ENCODE measurements at regions not wholly inside any gene's neighbourhood (a gene's known extent, or its start where the extent isn't known, plus 50 kb on each side); places are given as distances from the start of the nearest gene placed in this dataset.
A peak's percentile ranks its signal among the peaks of the same experiment; 100 is the strongest.

DNA sequence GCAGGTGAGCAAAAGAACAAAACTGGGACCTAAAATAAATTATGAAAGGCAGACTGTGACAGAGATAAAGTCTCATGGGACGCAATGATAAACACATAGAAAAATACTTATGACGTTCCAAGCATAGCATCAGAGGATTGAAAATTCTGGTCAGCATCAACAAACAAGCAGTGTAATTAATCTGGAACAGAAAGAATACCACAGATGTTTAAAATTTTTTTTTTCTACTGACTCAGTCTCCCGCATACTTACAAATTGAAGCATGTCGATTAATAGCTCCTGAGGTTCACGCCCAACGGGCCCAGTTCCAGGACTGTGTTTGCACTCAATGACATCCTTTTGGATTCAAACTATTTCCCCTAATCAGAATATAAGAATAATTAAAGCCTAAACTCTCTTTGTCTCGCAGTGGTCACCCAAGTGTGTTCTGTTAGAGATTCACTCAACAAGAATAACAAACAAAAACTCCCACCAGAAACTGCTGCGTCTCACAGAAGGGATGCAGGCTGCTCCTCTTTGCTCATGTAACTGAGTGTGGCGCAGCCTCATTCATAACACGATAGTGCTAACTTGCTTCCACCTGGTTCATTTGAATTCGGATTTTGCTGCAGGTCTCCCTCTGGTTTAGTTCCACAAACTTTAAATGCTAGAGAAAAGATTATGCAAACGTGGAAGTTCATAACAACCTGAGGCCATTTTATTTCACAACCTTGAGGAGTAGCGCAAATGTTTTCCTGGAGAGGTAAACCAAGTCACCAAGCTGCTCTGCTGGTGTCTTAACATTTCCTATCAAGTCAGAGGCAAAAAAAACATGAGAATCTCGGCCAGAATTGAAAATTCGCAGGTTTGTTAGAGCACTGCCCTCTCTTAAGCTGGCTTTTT, 69.0 kb upstream of the CITED2 start:
- Mint-ChIP-seq H3K27ac (ENCODE audit: unreplicated experiment) (no peak overlapping the region), H3K9me3 (ENCODE audit: unreplicated experiment) (peaks cover 2% of the 10 kb centered on the region), H3K27me3 (ENCODE audit: low read depth, unreplicated experiment) (no peaks in the 10 kb centered on the region), H3K4me3 (ENCODE audit: unreplicated experiment) (no peak overlapping the region), H3K36me3 (ENCODE audit: low read depth, unreplicated experiment) (no peaks in the 10 kb centered on the region), H3K4me1 (ENCODE audit: low read depth, unreplicated experiment) (peaks cover 14% of the 10 kb centered on the region)
- Histone ChIP-seq H3K27ac (ENCODE audit: low read depth, low read length) (no peak overlapping the region), H2AFZ (ENCODE audit: low read depth, low read length) (no peak overlapping the region), H3K27me3 (ENCODE audit: insufficient read depth, low read length) (no peaks in the 10 kb centered on the region), H3K9me3 (ENCODE audit: insufficient read depth, low read depth, low read length) (no peaks in the 10 kb centered on the region), H3K4me1 (ENCODE audit: insufficient read depth, low read length) (peaks cover 4% of the 10 kb centered on the region), H3K36me3 (ENCODE audit: insufficient read depth, low read length) (no peaks in the 10 kb centered on the region), H3K9ac (ENCODE audit: low read length) (no peak overlapping the region), H3K4me3 (ENCODE audit: insufficient read depth, low read depth, low read length) (no peak overlapping the region), H3K4me2 (ENCODE audit: low read length) (peak overlapping the region; percentile 4), H4K20me1 (ENCODE audit: insufficient read depth, low read length) (no peaks in the 10 kb centered on the region), H3K79me2 (ENCODE audit: insufficient read depth, low read length) (no peaks in the 10 kb centered on the region)
- peak; percentile 43 for FAIRE-seq
- TF ChIP-seq EZH2 (IDR thresholded peaks at IDR 0.05; ENCODE audit: insufficient read depth, low read length) = no peak
- TF ChIP-seq, protein P1, sequence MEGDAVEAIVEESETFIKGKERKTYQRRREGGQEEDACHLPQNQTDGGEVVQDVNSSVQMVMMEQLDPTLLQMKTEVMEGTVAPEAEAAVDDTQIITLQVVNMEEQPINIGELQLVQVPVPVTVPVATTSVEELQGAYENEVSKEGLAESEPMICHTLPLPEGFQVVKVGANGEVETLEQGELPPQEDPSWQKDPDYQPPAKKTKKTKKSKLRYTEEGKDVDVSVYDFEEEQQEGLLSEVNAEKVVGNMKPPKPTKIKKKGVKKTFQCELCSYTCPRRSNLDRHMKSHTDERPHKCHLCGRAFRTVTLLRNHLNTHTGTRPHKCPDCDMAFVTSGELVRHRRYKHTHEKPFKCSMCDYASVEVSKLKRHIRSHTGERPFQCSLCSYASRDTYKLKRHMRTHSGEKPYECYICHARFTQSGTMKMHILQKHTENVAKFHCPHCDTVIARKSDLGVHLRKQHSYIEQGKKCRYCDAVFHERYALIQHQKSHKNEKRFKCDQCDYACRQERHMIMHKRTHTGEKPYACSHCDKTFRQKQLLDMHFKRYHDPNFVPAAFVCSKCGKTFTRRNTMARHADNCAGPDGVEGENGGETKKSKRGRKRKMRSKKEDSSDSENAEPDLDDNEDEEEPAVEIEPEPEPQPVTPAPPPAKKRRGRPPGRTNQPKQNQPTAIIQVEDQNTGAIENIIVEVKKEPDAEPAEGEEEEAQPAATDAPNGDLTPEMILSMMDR (IDR thresholded peaks at IDR 0.05; ENCODE audit: insufficient read depth, low read depth, low read length) = no peak
- DNase-seq (ENCODE audit: low read depth) = peak; percentile 74

DNA sequence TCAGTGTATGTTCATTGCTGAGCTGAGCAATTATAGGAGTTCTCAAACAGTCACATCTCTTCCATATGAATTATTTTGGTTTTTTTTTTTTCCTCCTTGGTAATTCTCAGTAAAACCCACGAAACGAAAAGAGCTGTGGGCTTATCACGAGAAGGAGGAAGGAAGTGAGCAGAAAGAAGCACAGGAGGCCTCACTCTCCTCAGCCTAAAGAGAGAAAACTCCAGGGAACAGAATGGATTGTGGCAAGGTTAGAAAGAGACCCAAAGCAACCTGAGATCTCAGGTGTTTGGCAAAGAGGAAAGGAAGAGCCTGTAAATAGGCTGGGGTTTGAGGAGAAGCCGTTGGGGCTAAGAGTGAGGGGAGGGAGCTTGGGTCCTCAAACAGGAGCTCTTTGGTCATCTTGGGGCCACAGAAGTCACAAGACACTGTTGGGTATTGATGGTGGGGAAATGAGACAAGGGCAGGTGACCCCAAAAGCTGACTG, 67.8 kb upstream of the CITED2 start:
- Histone ChIP-seq H3K4me3 (ENCODE audit: insufficient read depth, low read depth, low read length) (no peak overlapping the region), H3K27me3 (ENCODE audit: insufficient read depth, low read length) (no peaks in the 10 kb centered on the region), H3K27ac (ENCODE audit: low read depth, low read length) (no peak overlapping the region), H3K4me2 (ENCODE audit: low read length) (no peak overlapping the region), H3K9me3 (ENCODE audit: insufficient read depth, low read depth, low read length) (no peaks in the 10 kb centered on the region), H3K9ac (ENCODE audit: low read length) (no peak overlapping the region), H3K36me3 (ENCODE audit: insufficient read depth, low read length) (no peaks in the 10 kb centered on the region), H3K4me1 (ENCODE audit: insufficient read depth, low read length) (peaks cover 4% of the 10 kb centered on the region), H4K20me1 (ENCODE audit: insufficient read depth, low read length) (no peaks in the 10 kb centered on the region), H3K79me2 (ENCODE audit: insufficient read depth, low read length) (no peaks in the 10 kb centered on the region), H2AFZ (ENCODE audit: low read depth, low read length) (no peak overlapping the region)
- no peak for FAIRE-seq
- Mint-ChIP-seq H3K27ac (ENCODE audit: unreplicated experiment) (no peak overlapping the region), H3K9me3 (ENCODE audit: unreplicated experiment) (no peaks in the 10 kb centered on the region), H3K27me3 (ENCODE audit: low read depth, unreplicated experiment) (no peaks in the 10 kb centered on the region), H3K4me1 (ENCODE audit: low read depth, unreplicated experiment) (peaks cover 2% of the 10 kb centered on the region), H3K36me3 (ENCODE audit: low read depth, unreplicated experiment) (no peaks in the 10 kb centered on the region), H3K4me3 (ENCODE audit: unreplicated experiment) (no peak overlapping the region)
- TF ChIP-seq, protein P1 (IDR thresholded peaks at IDR 0.05; ENCODE audit: insufficient read depth, low read depth, low read length) = no peak
- no peak for TF ChIP-seq EZH2 (IDR thresholded peaks at IDR 0.05; ENCODE audit: insufficient read depth, low read length)
- no peak for DNase-seq (ENCODE audit: low read depth)

DNA sequence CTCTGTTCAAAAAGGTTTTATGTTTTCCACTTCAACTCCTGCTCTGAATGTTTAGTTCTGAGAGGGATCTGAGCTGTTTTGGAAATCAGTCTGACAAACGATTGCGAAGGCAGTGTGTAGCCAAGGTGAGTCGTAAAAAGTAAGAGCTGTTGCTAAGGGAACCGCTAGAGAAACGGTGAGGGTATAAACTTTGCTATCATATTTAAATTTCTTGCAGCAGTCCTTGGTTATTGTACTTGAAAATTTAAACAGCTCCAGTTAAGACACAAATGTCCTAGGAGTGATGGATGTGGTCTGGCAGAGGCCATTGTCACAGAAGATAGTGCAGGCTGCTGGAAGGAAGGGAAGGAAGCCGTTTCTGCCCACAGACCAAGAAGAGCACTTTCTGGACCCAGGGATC, 64.9 kb upstream of the CITED2 start:
- H3K27ac ChIP-seq (ENCODE audit: low read depth, low read length) = no peak overlapping the region
- peaks cover 2% of the 10 kb centered on the region for H3K27me3 Mint-ChIP-seq (ENCODE audit: low read depth, unreplicated experiment)
- no peaks in the 10 kb centered on the region for H3K27me3 ChIP-seq (ENCODE audit: insufficient read depth, low read length)
- no peaks in the 10 kb centered on the region for H3K79me2 ChIP-seq (ENCODE audit: insufficient read depth, low read length)
- H3K4me3 ChIP-seq (ENCODE audit: insufficient read depth, low read depth, low read length) = no peak overlapping the region
- TF ChIP-seq, protein P1 (IDR thresholded peaks at IDR 0.05; ENCODE audit: insufficient read depth, low read depth, low read length) = no peak
- TF ChIP-seq EZH2 (IDR thresholded peaks at IDR 0.05; ENCODE audit: insufficient read depth, low read length) = no peak
- FAIRE-seq (no peak), DNase-seq (ENCODE audit: low read depth) (no peak)
- H3K27ac Mint-ChIP-seq (ENCODE audit: unreplicated experiment) = no peak overlapping the region
- no peak overlapping the region for H3K9ac ChIP-seq (ENCODE audit: low read length)
- H3K4me1 Mint-ChIP-seq (ENCODE audit: low read depth, unreplicated experiment) = peaks cover 11% of the 10 kb centered on the region
- H3K9me3 ChIP-seq (ENCODE audit: insufficient read depth, low read depth, low read length) = no peaks in the 10 kb centered on the region
- no peaks in the 10 kb centered on the region for H3K36me3 ChIP-seq (ENCODE audit: insufficient read depth, low read length)
- H2AFZ ChIP-seq (ENCODE audit: low read depth, low read length) = no peak overlapping the region
- no peak overlapping the region for H3K4me3 Mint-ChIP-seq (ENCODE audit: unreplicated experiment)
- H3K9me3 Mint-ChIP-seq (ENCODE audit: unreplicated experiment) = no peaks in the 10 kb centered on the region
- H3K36me3 Mint-ChIP-seq (ENCODE audit: low read depth, unreplicated experiment) = no peaks in the 10 kb centered on the region
- H4K20me1 ChIP-seq (ENCODE audit: insufficient read depth, low read length) = no peaks in the 10 kb centered on the region
- H3K4me2 ChIP-seq (ENCODE audit: low read length) = no peak overlapping the region
- peaks cover 10% of the 10 kb centered on the region for H3K4me1 ChIP-seq (ENCODE audit: insufficient read depth, low read length)
